IMR-90 (cell line): ENCODE measurements at regions not wholly inside any gene's neighbourhood (a gene's known extent, or its start where the extent isn't known, plus 50 kb on each side); places are given as distances from the start of the nearest gene placed in this dataset.

Experiments used
- ATAC-seq: fragments of 200-7000 bp; cut with Tn5 transposase; 2 replicates; pipeline ENCODE4 v1.9.1; 2020; ENCODE audit warnings: low read depth, mild to moderate bottlenecking, moderate library complexity
- BruUV-seq: library from RNA; stranded (reverse); fragments of 400-500 nt; replicated peaks from 2 replicates; lab custom pipeline; 2021; lab: Mats Ljungman, UMichigan
- CTCF ChIA-PET: fragments of 300-600 bp; formaldehyde crosslinking; extraction: SDS; loops from one replicate; lab custom pipeline; 2021; ENCODE audit warnings: antibody characterized with exemption; lab: Yijun Ruan, JAX
- POLR2A ChIA-PET: fragments of 300-600 bp; sonication (Branson Sonifier 250); formaldehyde crosslinking; loops from one replicate; lab custom pipeline; 2022; ENCODE audit warnings: antibody characterized with exemption; ENCODE audit not compliant: unreplicated experiment; lab: Charles Lee
- DNase-seq: peaks from one replicate; pipeline ENCODE4 v3.0.0; 2013
- H2AFZ ChIP-seq: replicated peaks from 2 replicates; pipeline ENCODE3; 2013; ENCODE audit warnings: low read length, mild to moderate bottlenecking; ENCODE audit not compliant: poor library complexity
- H2AK5ac ChIP-seq: 2 replicates; pipeline ENCODE4 v1.6.1; 2013; ENCODE audit warnings: low read depth, low read length, inconsistent platforms
- H2AK9ac ChIP-seq: replicated peaks from 2 replicates; pipeline ENCODE3; 2013; ENCODE audit warnings: mild to moderate bottlenecking, low read depth, low read length, moderate library complexity; ENCODE audit not compliant: poor library complexity
- H2BK120ac ChIP-seq: 2 replicates; pipeline ENCODE4 v1.6.1; 2013; ENCODE audit warnings: low read depth, low read length, inconsistent platforms
- H2BK15ac ChIP-seq: 3 replicates; pipeline ENCODE4 v1.6.1; 2013; ENCODE audit warnings: low read depth, low read length, inconsistent platforms
- H2BK20ac ChIP-seq: 2 replicates; pipeline ENCODE4 v1.6.1; 2013; ENCODE audit warnings: low read depth, mild to moderate bottlenecking, inconsistent platforms, low read length, moderate library complexity
- H2BK5ac ChIP-seq: 2 replicates; pipeline ENCODE4 v1.6.1; 2013; ENCODE audit warnings: mild to moderate bottlenecking, low read depth, low read length, inconsistent platforms; ENCODE audit not compliant: poor library complexity, severe bottlenecking
- H3K14ac ChIP-seq: replicated peaks from 2 replicates; pipeline ENCODE4 v1.6.1; 2013; ENCODE audit warnings: low read depth, low read length, inconsistent platforms
- H3K18ac ChIP-seq: 2 replicates; pipeline ENCODE4 v1.6.1; 2013; ENCODE audit warnings: low read depth, low read length, control low read depth
- H3K23ac ChIP-seq: 2 replicates; pipeline ENCODE4 v1.6.1; 2013; ENCODE audit warnings: low read depth, low read length, inconsistent platforms
- H3K27ac ChIP-seq: 2 replicates; pipeline ENCODE4 v1.5.1; 2013; ENCODE audit warnings: mild to moderate bottlenecking, control low read depth, low read length; ENCODE audit not compliant: insufficient read depth
- H3K27me3 ChIP-seq: 2 replicates; pipeline ENCODE4 v1.6.1; 2013; ENCODE audit warnings: low read length; ENCODE audit not compliant: control insufficient read depth, insufficient read depth
- H3K36me3 ChIP-seq: 2 replicates; pipeline ENCODE4 v1.6.1; 2013; ENCODE audit warnings: low read length, mixed read lengths; ENCODE audit not compliant: control insufficient read depth, insufficient read depth
- H3K4ac ChIP-seq: 2 replicates; pipeline ENCODE4 v1.6.1; 2013; ENCODE audit warnings: low read depth, low read length, inconsistent platforms
- H3K4me1 ChIP-seq: 2 replicates; pipeline ENCODE4 v1.6.1; 2013; ENCODE audit warnings: low read length, mixed read lengths; ENCODE audit not compliant: control insufficient read depth, insufficient read depth
- H3K4me2 ChIP-seq: 2 replicates; pipeline ENCODE4 v1.6.1; 2013; ENCODE audit warnings: low read depth, mild to moderate bottlenecking, control low read depth, low read length, moderate library complexity
- H3K4me3 ChIP-seq: 2 replicates; pipeline ENCODE4 v1.5.1; 2013; ENCODE audit warnings: low read depth, mild to moderate bottlenecking, control low read depth, low read length, moderate library complexity; ENCODE audit not compliant: insufficient read depth
- H3K56ac ChIP-seq: 2 replicates; pipeline ENCODE4 v1.6.1; 2013; ENCODE audit warnings: low read length, inconsistent platforms; ENCODE audit not compliant: insufficient read depth; ENCODE audit errors: extremely low read depth
- H3K79me1 ChIP-seq, 2 experiments: 2 replicates each; pipeline ENCODE4 v1.6.1; 2013; ENCODE audit warnings: low read length in 2 of 2, inconsistent platforms in 1 of 2, low read depth in 1 of 2
- H3K9ac ChIP-seq: 2 replicates; pipeline ENCODE4 v1.6.1; 2013; ENCODE audit warnings: low read depth, low read length, control low read depth
- H3K9me1 ChIP-seq: 2 replicates; pipeline ENCODE4 v1.6.1; 2013; ENCODE audit warnings: low read length, inconsistent platforms; ENCODE audit not compliant: insufficient read depth
- H3K9me3 ChIP-seq: 2 replicates; pipeline ENCODE4 v1.6.1; 2013; ENCODE audit warnings: low read length; ENCODE audit not compliant: control insufficient read depth, insufficient read depth
- H4K20me1 ChIP-seq: 2 replicates; pipeline ENCODE4 v1.6.1; 2013; ENCODE audit warnings: low read length, inconsistent platforms; ENCODE audit not compliant: insufficient read depth
- H4K5ac ChIP-seq: 2 replicates; pipeline ENCODE4 v1.6.1; 2013; ENCODE audit warnings: mild to moderate bottlenecking, low read depth, low read length, control low read depth
- H4K8ac ChIP-seq, 2 experiments: 2 replicates each; pipeline ENCODE4 v1.6.1; 2013; ENCODE audit warnings: low read depth in 2 of 2, low read length in 2 of 2, control low read depth in 1 of 2, inconsistent platforms in 1 of 2
- H4K91ac ChIP-seq: 2 replicates; pipeline ENCODE4 v1.6.1; 2013; ENCODE audit warnings: low read depth, low read length, inconsistent platforms; ENCODE audit not compliant: insufficient read depth
- BHLHE40 ChIP-seq: fragments of 150-350 bp; IDR thresholded peaks from 2 replicates; pipeline ENCODE4 v1.6.1; 2016; ENCODE audit warnings: mild to moderate bottlenecking, low read depth, low read length
- CEBPB ChIP-seq: IDR thresholded peaks from 2 replicates; pipeline ENCODE4 v1.6.1; 2012; ENCODE audit warnings: low read depth, low read length, improper control_type of control experiment
- CHD1 ChIP-seq: IDR thresholded peaks from 2 replicates; pipeline ENCODE4 v1.6.1; 2012; ENCODE audit warnings: low read depth, low read length, improper control_type of control experiment
- FOS ChIP-seq: fragments of 150-350 bp; IDR thresholded peaks from 2 replicates; pipeline ENCODE4 v1.6.1; 2016; ENCODE audit warnings: low read depth, low read length
- MAFK ChIP-seq: IDR thresholded peaks from 2 replicates; pipeline ENCODE4 v1.6.1; 2012; ENCODE audit warnings: low read depth, low read length, improper control_type of control experiment
- MAZ ChIP-seq: IDR thresholded peaks from 2 replicates; pipeline ENCODE4 v1.6.1; 2012; ENCODE audit warnings: low read depth, mild to moderate bottlenecking, low read length, improper control_type of control experiment, moderate library complexity, borderline replicate concordance
- MXI1 ChIP-seq: IDR thresholded peaks from 2 replicates; pipeline ENCODE4 v1.6.1; 2012; ENCODE audit warnings: low read depth, mild to moderate bottlenecking, low read length, moderate library complexity, borderline replicate concordance
- NFE2L2 ChIP-seq: fragments of 150-350 bp; IDR thresholded peaks from 2 replicates; pipeline ENCODE4 v1.6.1; 2016; ENCODE audit warnings: low read depth, mild to moderate bottlenecking, low read length
- POLR2A ChIP-seq: IDR thresholded peaks from 2 replicates; pipeline ENCODE4 v1.6.1; 2012; ENCODE audit warnings: mild to moderate bottlenecking, low read depth, low read length
- RAD21 ChIP-seq: IDR thresholded peaks from 2 replicates; pipeline ENCODE4 v1.6.1; 2012; ENCODE audit warnings: low read length, improper control_type of control experiment
- RCOR1 ChIP-seq: IDR thresholded peaks from 2 replicates; pipeline ENCODE4 v1.6.1; 2012; ENCODE audit warnings: mild to moderate bottlenecking, low read length, improper control_type of control experiment; ENCODE audit not compliant: insufficient replicate concordance
- RFX5 ChIP-seq: IDR thresholded peaks from 2 replicates; pipeline ENCODE4 v1.8.0; 2012; ENCODE audit warnings: low read depth, mild to moderate bottlenecking, low read length, moderate library complexity
- SMC3 ChIP-seq: fragments of 150-350 bp; IDR thresholded peaks from 2 replicates; pipeline ENCODE4 v1.6.1; 2016; ENCODE audit warnings: low read depth, mild to moderate bottlenecking, antibody characterized with exemption, low read length, moderate library complexity
- WGBS, 2 experiments: methylation state at CpG; one replicate each; pipeline versions ENCODE4 v1.1.5 to v1.1.7; 2013; ENCODE audit warnings: missing lambda C conversion rate in 2 of 2; ENCODE audit not compliant: insufficient read length in 1 of 2; ENCODE audit errors: extremely low coverage in 2 of 2; 5-methylcytosine and 5-hydroxymethylcytosine counted together
- dilution Hi-C: fragments of 300-500 bp; cut with HindIII; formaldehyde crosslinking; loops from one replicate; pipeline ENCODE4 v1.14.3; 2018; ENCODE audit warnings: low sequenced_read_pairs; ENCODE audit not compliant: unreplicated experiment
- in situ Hi-C: fragments of 300-500 bp; cut with MboI; formaldehyde crosslinking; loops from 3 replicates; pipeline ENCODE4 v1.14.3; 2019; ENCODE audit warnings: low sequenced_read_pairs, inconsistent platforms, mixed read lengths
- intact Hi-C: fragments of 100-400 bp; cut with micrococcal nuclease; formaldehyde crosslinking; loops from 2 replicates; pipeline ENCODE4 v1.10.0; 2022
- TF ChIP-seq, protein P1 (sequence below): conservative IDR thresholded peaks from 2 replicates; pipeline ENCODE4 v1.5.1; 2012; ENCODE audit warnings: mild to moderate bottlenecking, low read depth, low read length, improper control_type of control experiment
- TF ChIP-seq, protein P2 (sequence below): fragments of 150-350 bp; IDR thresholded peaks from 2 replicates; pipeline ENCODE4 v1.6.1; 2017; ENCODE audit warnings: mild to moderate bottlenecking, antibody characterized with exemption, low read length, low read depth
- TF ChIP-seq, protein P3 (sequence below): fragments of 150-350 bp; IDR thresholded peaks from 2 replicates; pipeline ENCODE4 v1.6.1; 2016; ENCODE audit warnings: low read depth, mild to moderate bottlenecking, low read length, moderate library complexity, borderline replicate concordance

DNA sequence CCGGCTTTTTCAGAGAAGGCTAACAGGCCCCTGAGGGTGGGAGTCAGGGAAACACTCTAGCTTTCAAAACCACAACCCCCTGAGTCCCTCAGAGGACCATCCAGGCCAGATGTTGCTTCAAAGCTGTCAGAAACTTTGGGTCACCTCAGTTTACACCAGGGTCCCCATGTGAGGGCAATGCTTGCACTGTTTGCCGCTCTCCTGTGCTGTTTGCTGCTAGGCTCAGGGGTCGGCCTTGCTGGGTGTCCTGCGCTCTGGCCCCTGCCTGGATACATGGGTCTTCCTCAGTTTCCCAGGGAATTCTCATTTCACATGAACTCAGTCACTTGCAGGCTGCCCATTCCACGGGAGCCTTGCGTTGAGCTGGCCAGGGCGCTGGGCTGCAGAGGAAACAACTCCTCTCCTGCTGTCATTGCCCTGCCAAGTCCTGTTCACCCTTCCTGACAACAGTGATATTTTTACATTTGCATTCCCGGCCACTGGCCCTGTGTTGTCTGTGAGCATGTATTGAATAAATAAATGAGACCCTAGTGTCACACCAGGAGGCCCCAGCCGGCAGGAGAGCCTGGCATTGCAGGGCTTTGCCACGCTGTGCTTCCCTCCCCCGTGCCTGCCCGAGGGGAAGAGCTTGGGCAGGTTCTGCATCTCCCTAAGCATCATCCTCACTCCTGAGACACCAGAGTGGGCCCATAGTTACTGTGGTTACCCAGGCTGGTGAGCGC, 73.2 kb upstream of the RAB6C start:
- Histone ChIP-seq H2AK9ac (no peak overlapping the region), H3K23ac (no peak overlapping the region), H4K91ac (no peak overlapping the region), H3K4me2 (no peak overlapping the region), H3K9ac (no peak overlapping the region), H3K9me1 (no peaks in the 10 kb centered on the region), H3K36me3 (no peaks in the 10 kb centered on the region), H3K4ac (no peak overlapping the region), H3K4me3 (no peak overlapping the region), H3K9me3 (no peaks in the 10 kb centered on the region), H3K56ac (no peak overlapping the region), H2BK5ac (no peak overlapping the region), H2AK5ac (no peak overlapping the region), H4K20me1 (no peaks in the 10 kb centered on the region), H4K8ac (no peak overlapping the region), H3K27ac (no peak overlapping the region), H2BK15ac (no peak overlapping the region), H3K79me1 (no peaks in the 10 kb centered on the region), H4K5ac (no peak overlapping the region), H3K18ac (no peak overlapping the region), H2BK120ac (no peak overlapping the region), H3K4me1 (no peaks in the 10 kb centered on the region), H3K27me3 (no peaks in the 10 kb centered on the region), H2AFZ (no peak overlapping the region), H3K14ac (no peak overlapping the region), H2BK20ac (no peak overlapping the region)
- no peak for ATAC-seq
- dilution Hi-C loops = no loop called here
- TF ChIP-seq FOS (no peak), POLR2A (no peak), SMC3 (no peak), RCOR1 (no peak), NFE2L2 (no peak), MAFK (no peak), CHD1 (no peak), RAD21 (no peak), MXI1 (no peak), CEBPB (no peak), MAZ (no peak), RFX5 (no peak), BHLHE40 (no peak)
- TF ChIP-seq, protein P1, sequence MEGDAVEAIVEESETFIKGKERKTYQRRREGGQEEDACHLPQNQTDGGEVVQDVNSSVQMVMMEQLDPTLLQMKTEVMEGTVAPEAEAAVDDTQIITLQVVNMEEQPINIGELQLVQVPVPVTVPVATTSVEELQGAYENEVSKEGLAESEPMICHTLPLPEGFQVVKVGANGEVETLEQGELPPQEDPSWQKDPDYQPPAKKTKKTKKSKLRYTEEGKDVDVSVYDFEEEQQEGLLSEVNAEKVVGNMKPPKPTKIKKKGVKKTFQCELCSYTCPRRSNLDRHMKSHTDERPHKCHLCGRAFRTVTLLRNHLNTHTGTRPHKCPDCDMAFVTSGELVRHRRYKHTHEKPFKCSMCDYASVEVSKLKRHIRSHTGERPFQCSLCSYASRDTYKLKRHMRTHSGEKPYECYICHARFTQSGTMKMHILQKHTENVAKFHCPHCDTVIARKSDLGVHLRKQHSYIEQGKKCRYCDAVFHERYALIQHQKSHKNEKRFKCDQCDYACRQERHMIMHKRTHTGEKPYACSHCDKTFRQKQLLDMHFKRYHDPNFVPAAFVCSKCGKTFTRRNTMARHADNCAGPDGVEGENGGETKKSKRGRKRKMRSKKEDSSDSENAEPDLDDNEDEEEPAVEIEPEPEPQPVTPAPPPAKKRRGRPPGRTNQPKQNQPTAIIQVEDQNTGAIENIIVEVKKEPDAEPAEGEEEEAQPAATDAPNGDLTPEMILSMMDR = no peak
- TF ChIP-seq, protein P2, sequence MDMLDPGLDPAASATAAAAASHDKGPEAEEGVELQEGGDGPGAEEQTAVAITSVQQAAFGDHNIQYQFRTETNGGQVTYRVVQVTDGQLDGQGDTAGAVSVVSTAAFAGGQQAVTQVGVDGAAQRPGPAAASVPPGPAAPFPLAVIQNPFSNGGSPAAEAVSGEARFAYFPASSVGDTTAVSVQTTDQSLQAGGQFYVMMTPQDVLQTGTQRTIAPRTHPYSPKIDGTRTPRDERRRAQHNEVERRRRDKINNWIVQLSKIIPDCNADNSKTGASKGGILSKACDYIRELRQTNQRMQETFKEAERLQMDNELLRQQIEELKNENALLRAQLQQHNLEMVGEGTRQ = no peak
- TF ChIP-seq, protein P3, sequence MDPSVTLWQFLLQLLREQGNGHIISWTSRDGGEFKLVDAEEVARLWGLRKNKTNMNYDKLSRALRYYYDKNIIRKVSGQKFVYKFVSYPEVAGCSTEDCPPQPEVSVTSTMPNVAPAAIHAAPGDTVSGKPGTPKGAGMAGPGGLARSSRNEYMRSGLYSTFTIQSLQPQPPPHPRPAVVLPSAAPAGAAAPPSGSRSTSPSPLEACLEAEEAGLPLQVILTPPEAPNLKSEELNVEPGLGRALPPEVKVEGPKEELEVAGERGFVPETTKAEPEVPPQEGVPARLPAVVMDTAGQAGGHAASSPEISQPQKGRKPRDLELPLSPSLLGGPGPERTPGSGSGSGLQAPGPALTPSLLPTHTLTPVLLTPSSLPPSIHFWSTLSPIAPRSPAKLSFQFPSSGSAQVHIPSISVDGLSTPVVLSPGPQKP = no peak
- intact Hi-C loops = no loop called here
- 55% methylated on average over 2 of the region's 13 CpGs; no CpG with 5 or more reads in 1 of the 2 experiments for WGBS, 2 experiments
- in situ Hi-C loops = no loop called here
- POLR2A ChIA-PET = no interaction called here
- DNase-seq = no peak
- BruUV-seq = no TSS peak
- CTCF ChIA-PET = no interaction called here
